Gastroesophageal sphincter (tissue), 3 donors: ENCODE measurements at regions not wholly inside any gene's neighbourhood (a gene's known extent, or its start where the extent isn't known, plus 50 kb on each side); places are given as distances from the start of the nearest gene placed in this dataset.

Source experiments
- EP300 ChIP-seq: sonication (generic); formaldehyde crosslinking; IDR thresholded peaks from one replicate; pipeline ENCODE4 v1.6.1; 2017; ENCODE audit warnings: antibody characterized with exemption, mild to moderate bottlenecking
- POLR2A ChIP-seq, 2 donors: fragments of 450-650 bp; IDR thresholded peaks; one replicate each; pipeline ENCODE4 v1.6.1; 2017; ENCODE audit warnings: antibody characterized with exemption in 2 of 2, mild to moderate bottlenecking in 2 of 2, moderate library complexity in 1 of 2
- POLR2AphosphoS5 ChIP-seq: sonication (generic); formaldehyde crosslinking; IDR thresholded peaks from one replicate; pipeline ENCODE4 v1.6.1; 2017; ENCODE audit warnings: antibody characterized with exemption
- TF ChIP-seq, protein P1 (sequence below), 4 experiments: fragments of 200-600 bp in 2 of 4; fragments of 450-650 bp in 2 of 4; sonication (generic) in 1 of 4; IDR thresholded peaks; one replicate each; pipeline ENCODE4 v1.5.1; 2017 to 2019; ENCODE audit warnings: antibody characterized with exemption in 4 of 4, mild to moderate bottlenecking in 2 of 4, moderate library complexity in 2 of 4

DNA sequence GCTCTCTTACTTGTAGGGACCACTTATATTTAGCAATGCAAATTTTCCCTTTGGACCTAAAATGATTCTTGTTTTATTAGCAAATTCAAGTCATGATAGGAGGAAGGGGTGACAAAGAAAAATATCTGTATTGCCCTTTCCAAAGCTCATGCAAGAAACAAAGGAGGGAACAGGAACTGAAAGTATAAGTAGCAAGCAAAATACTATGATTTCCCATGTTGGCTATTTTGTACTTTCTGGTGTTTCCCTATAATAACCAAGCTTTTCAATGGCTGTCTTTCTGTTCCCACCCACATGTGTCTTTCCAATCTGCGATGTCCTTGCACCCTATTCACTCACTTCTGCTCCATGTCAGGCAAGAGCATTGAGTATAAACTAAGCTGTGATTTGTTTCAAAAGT lies 279.7 kb downstream of the RNF144A start:
- TF ChIP-seq, protein P1, sequence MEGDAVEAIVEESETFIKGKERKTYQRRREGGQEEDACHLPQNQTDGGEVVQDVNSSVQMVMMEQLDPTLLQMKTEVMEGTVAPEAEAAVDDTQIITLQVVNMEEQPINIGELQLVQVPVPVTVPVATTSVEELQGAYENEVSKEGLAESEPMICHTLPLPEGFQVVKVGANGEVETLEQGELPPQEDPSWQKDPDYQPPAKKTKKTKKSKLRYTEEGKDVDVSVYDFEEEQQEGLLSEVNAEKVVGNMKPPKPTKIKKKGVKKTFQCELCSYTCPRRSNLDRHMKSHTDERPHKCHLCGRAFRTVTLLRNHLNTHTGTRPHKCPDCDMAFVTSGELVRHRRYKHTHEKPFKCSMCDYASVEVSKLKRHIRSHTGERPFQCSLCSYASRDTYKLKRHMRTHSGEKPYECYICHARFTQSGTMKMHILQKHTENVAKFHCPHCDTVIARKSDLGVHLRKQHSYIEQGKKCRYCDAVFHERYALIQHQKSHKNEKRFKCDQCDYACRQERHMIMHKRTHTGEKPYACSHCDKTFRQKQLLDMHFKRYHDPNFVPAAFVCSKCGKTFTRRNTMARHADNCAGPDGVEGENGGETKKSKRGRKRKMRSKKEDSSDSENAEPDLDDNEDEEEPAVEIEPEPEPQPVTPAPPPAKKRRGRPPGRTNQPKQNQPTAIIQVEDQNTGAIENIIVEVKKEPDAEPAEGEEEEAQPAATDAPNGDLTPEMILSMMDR (IDR thresholded peaks at IDR 0.05), result no peak
- TF ChIP-seq POLR2A (IDR thresholded peaks at IDR 0.05) (no peak), POLR2AphosphoS5 (no peak), EP300 (no peak)
